NK-92 treated with Interleukin-12 subunit alpha and Interleukin-12 subunit beta, amount 100 ng/mL, for 24 hours (cell line): ENCODE measurements at regions not wholly inside any gene's neighbourhood (a gene's known extent, or its start where the extent isn't known, plus 50 kb on each side); places are given as distances from the start of the nearest gene placed in this dataset.

Experiments
- DNase-seq: peaks from one replicate; lab custom pipeline; 2025; lab: John Stamatoyannopoulos, UW

- no peak for DNase-seq
Measured at GRCh38 chr3:193929921-193930646, 205.9 kb upstream of the HES1 start.

- no peak for DNase-seq
Measured at GRCh38 chr3:193932136-193932535, 203.8 kb upstream of the HES1 start.

GRCh38 chr3:193932576-193932975 lies 203.4 kb upstream of the HES1 start:
- no peak for DNase-seq

- no peak for DNase-seq
Measured at GRCh38 chr3:193933451-193933850, 202.5 kb upstream of the HES1 start.

- DNase-seq: no peak
Measured at GRCh38 chr3:193935916-193936315, 200.0 kb upstream of the HES1 start.

- DNase-seq: no peak
Measured at GRCh38 chr3:193938613-193939012, 197.3 kb upstream of the HES1 start.

GRCh38 chr3:193939527-193939926 lies 196.4 kb upstream of the HES1 start:
- no peak for DNase-seq

- DNase-seq: no peak
Measured at GRCh38 chr3:193940526-193940925, 195.4 kb upstream of the HES1 start.

GRCh38 chr3:193941486-193941885 lies 194.5 kb upstream of the HES1 start:
- no peak for DNase-seq

GRCh38 chr3:193942516-193943055 lies 193.4 kb upstream of the HES1 start:
- no peak for DNase-seq

GRCh38 chr3:193943200-193943599 lies 192.7 kb upstream of the HES1 start:
- no peak for DNase-seq

- DNase-seq: no peak
Measured at GRCh38 chr3:193943851-193944517, 192.0 kb upstream of the HES1 start.

- DNase-seq: no peak
Measured at GRCh38 chr3:193944518-193944884, 191.4 kb upstream of the HES1 start.

GRCh38 chr3:193945143-193945542 lies 190.8 kb upstream of the HES1 start:
- no peak for DNase-seq

- no peak for DNase-seq
Measured at GRCh38 chr3:193946945-193947344, 189.0 kb upstream of the HES1 start.

- no peak for DNase-seq
Measured at GRCh38 chr3:193947596-193947995, 188.4 kb upstream of the HES1 start.

- DNase-seq: no peak
Measured at GRCh38 chr3:193948459-193948858, 187.5 kb upstream of the HES1 start.

GRCh38 chr3:193951859-193952258 lies 184.1 kb upstream of the HES1 start:
- no peak for DNase-seq

GRCh38 chr3:193954752-193955151 lies 181.2 kb upstream of the HES1 start:
- DNase-seq: no peak

GRCh38 chr3:193955719-193956118 lies 180.2 kb upstream of the HES1 start:
- DNase-seq: no peak

- no peak for DNase-seq
Measured at GRCh38 chr3:193959861-193960260, 176.1 kb upstream of the HES1 start.

- DNase-seq: no peak
Measured at GRCh38 chr3:193960487-193961274, 175.3 kb upstream of the HES1 start.
